ENCODE measurements at regions not wholly inside any gene's neighbourhood (a gene's known extent, or its start where the extent isn't known, plus 50 kb on each side); places are given as distances from the start of the nearest gene placed in this dataset.

GRCh38 chr1:182235952-182236650, 155.5 kb downstream of the GLUL start (continued):
- no peak for TF ChIP-seq PRPF4 (IDR thresholded peaks at IDR 0.05; ENCODE audit: insufficient read depth, low read depth, low read length, poor library complexity, severe bottlenecking)
- TF ChIP-seq MTF1 (CRISPR knock-in tag; IDR thresholded peaks at IDR 0.05; ENCODE audit: borderline replicate concordance), result no peak
- no peak for TF ChIP-seq ZNF76 (CRISPR knock-in tag; IDR thresholded peaks at IDR 0.05; ENCODE audit: borderline replicate concordance)
- TF ChIP-seq AFF1 (IDR thresholded peaks at IDR 0.05; ENCODE audit: low read depth in 1 of 2, partially characterized antibody in 2 of 2), result no peak
- no peak for TF ChIP-seq ZFP30 (CRISPR knock-in tag; IDR thresholded peaks at IDR 0.05; ENCODE audit: borderline replicate concordance)
- TF ChIP-seq RFX7 (CRISPR knock-in tag; IDR thresholded peaks at IDR 0.05), result no peak
- TF ChIP-seq BMI1 (IDR thresholded peaks at IDR 0.05; ENCODE audit: low read length), result no peak
- TF ChIP-seq MTA1 (IDR thresholded peaks at IDR 0.05; ENCODE audit: borderline replicate concordance), result peak; percentile 65; the same call in 1 of the 2 replicates
- no peak; the same call in 1 of the 2 replicates for TF ChIP-seq E2F1 (CRISPR knock-in tag; IDR thresholded peaks at IDR 0.05)
- no peak for TF ChIP-seq SFPQ (IDR thresholded peaks at IDR 0.05; ENCODE audit: low read depth, low read length)
- no peak for TF ChIP-seq PHB2 (IDR thresholded peaks at IDR 0.05; ENCODE audit: low read depth)
- 0 out of 2 replicates have a peak, but pooled peaks have one; percentile 45 for TF ChIP-seq HMGXB4 (CRISPR knock-in tag; IDR thresholded peaks at IDR 0.05)
- TF ChIP-seq TEAD2 (tag; IDR thresholded peaks at IDR 0.05), result no peak
- no peak for TF ChIP-seq ZNF77 (CRISPR knock-in tag; IDR thresholded peaks at IDR 0.05)

All from K562 (cell line).